Fibroblast of skin of left biceps (primary cell): ENCODE measurements at regions not wholly inside any gene's neighbourhood (a gene's known extent, or its start where the extent isn't known, plus 50 kb on each side); places are given as distances from the start of the nearest gene placed in this dataset.
"Not testable (repeated sequence)": the region's sequence is repeated elsewhere in the genome, so short reads cannot be mapped to it uniquely, and the experiment has no call there.

Experiments
- DNase-seq, 2 experiments: peaks; one replicate each; pipeline ENCODE4 v3.0.0-alpha.2; 2013; ENCODE audit warnings: low read depth in 2 of 2

- no peak for DNase-seq
Observed at GRCh38 chr18:3328532-3328931, 66.6 kb downstream of the MYL12B start.

- DNase-seq: no peak
Observed at GRCh38 chr18:3329471-3329870, 67.5 kb downstream of the MYL12B start.

- DNase-seq: no peak
Observed at GRCh38 chr18:3329872-3330271, 67.9 kb downstream of the MYL12B start.

- no peak for DNase-seq
Observed at GRCh38 chr18:3330622-3331021, 68.7 kb downstream of the MYL12B start.

GRCh38 chr18:3332376-3332775 lies 70.4 kb downstream of the MYL12B start:
- no peak for DNase-seq

- DNase-seq: no peak
Observed at GRCh38 chr18:3333056-3333720, 71.3 kb downstream of the MYL12B start.

GRCh38 chr18:3333721-3334386 lies 71.9 kb downstream of the MYL12B start:
- DNase-seq: no peak

- no peak for DNase-seq
Observed at GRCh38 chr18:3340015-3340681, 78.2 kb downstream of the MYL12B start.

- no peak for DNase-seq
Observed at GRCh38 chr18:3340682-3341097, 78.8 kb downstream of the MYL12B start.

- DNase-seq: no peak
Observed at GRCh38 chr18:3342628-3343027, 80.7 kb downstream of the MYL12B start.

- DNase-seq: no peak
Observed at GRCh38 chr18:3345452-3345851, 83.5 kb downstream of the MYL12B start.

- no peak for DNase-seq
Observed at GRCh38 chr18:3345885-3346284, 84.0 kb downstream of the MYL12B start.

- no peak for DNase-seq
Observed at GRCh38 chr18:3346487-3346886, 84.6 kb downstream of the MYL12B start.

GRCh38 chr18:3347286-3347803 lies 85.4 kb downstream of the MYL12B start:
- no peak for DNase-seq

GRCh38 chr18:3348176-3348575 lies 86.2 kb downstream of the MYL12B start:
- DNase-seq: no peak

GRCh38 chr18:3349046-3349841 lies 87.3 kb downstream of the MYL12B start:
- not testable (repeated sequence) for DNase-seq

- DNase-seq: no peak
Observed at GRCh38 chr18:3350021-3350420, 88.1 kb downstream of the MYL12B start.

GRCh38 chr18:3350566-3351527 lies 88.9 kb downstream of the MYL12B start:
- DNase-seq: no peak

- no peak for DNase-seq
Observed at GRCh38 chr18:3354506-3354905, 92.6 kb downstream of the MYL12B start.

GRCh38 chr18:3356614-3357013 lies 93.4 kb upstream of the TGIF1 start:
- DNase-seq: no peak

GRCh38 chr18:3357516-3357915 lies 92.5 kb upstream of the TGIF1 start:
- DNase-seq: no peak
